ENCODE measurements at regions not wholly inside any gene's neighbourhood (a gene's known extent, or its start where the extent isn't known, plus 50 kb on each side); places are given as distances from the start of the nearest gene placed in this dataset.

DNA sequence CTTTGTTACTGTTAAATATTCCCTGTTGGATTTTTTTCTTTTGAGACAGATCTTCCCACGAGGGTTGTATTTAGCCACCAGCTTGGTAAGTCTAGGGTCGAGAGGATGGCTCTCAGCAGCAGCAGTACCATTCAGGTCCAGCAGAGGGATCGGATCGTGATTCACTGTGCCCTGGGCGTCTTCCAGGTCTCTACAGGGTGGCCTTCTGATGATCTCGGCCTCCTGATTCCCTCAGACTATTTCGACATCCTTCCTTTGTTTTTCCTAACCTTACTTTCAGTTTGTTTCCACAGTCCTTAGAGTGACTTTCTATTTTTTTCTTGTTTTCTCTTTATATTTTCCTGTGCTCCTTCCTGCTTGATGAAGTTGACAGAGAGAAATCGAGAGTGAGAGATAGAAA is 1436.9 kb downstream of the UQCRFS1 start:
- no peak for DNase-seq

DNA sequence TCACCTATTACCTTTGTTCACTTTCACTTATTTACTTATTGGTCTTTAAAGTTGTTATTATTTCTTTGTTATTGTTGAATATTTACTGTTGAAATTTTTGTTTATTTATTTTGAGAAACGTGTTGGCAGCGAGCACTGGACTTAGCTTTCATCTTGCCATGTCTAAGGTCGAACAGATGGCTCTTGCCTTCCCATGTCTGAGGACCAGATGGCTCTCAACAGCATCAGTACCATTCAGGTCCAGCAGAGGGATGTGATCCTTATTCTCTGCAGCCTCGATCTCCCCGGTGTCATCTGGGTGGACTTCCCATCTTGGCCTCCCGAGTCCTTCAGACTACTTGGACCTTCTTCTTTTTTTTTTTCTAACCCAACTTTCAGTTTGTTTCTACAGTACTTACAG is 1437.6 kb downstream of the UQCRFS1 start:
- DNase-seq, result no peak

DNA sequence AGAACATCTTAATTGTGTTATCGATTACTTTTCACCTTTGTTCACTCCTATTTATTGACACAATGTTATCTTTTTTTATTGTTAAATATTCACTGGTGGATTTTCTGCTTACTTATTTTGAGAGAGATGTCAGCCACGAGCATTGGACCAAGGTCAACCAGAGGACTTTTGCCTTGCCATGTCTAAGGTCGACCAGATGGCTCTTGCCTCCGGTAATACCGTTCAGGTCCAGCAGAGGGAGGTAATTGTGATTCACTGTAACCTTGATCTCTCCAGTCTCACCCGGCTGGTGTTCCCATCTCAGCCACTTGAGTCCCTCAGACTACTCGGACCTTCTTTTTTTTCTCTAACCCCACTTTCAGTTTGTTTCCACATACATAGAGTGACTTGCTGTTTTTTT is 1438.1 kb downstream of the UQCRFS1 start:
- DNase-seq, result no peak

DNA sequence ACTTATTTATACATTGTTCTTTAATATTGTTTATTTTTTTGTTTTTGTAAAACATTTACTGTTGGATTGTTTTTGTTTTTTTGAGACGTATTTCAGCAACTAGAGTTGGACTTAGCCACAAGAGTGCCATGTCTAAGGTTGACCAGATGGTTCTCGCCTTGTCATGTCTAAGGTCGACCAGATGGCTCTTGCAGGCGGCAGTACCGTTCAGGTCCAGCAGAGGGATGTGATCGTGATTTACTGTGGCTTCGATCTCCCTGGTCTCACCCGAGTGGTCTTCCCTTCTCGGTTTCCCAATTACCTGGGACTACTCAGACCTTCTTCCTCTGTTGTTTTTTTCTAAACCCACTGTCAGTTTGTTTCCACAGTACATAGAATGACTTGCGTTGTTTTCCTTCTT is 1438.6 kb downstream of the UQCRFS1 start:
- DNase-seq, result no peak

DNA sequence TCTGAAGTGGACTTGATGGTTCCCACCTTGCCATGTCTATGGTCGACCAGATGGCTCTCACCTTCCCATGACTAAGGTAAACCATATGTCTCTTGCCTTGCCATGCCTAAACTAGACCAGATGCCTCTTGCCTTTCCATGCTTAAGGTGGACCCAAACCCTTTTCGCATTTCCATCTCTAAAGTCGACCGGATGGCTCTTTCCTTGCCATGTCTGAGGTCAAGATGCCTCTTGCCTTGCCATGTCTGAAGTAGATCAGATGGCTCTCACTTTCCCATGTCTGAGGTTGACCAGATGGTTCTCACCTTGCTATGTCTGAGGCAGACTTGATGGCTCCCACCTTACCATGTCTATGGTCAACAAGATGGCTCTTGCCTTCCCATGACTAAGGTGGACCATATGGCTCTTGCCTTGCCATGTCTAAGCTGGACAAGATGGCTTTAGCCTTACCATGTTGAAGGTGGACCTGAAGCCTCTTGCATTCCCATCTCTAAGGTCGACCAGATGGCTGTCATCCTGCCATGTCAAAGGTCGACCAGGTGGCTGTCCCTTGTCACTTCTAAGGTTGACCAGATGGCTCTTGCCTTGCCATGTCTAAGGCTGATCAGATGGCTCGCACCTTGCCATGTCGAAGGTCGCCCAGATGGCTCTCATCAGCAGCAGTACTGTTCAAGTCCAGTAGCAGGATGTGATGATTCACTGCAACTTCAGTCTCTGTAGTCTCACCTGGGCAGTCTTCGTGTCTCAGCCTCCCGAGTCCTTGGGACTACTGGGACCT is 1439.4 kb downstream of the UQCRFS1 start:
- DNase-seq, result no peak

DNA sequence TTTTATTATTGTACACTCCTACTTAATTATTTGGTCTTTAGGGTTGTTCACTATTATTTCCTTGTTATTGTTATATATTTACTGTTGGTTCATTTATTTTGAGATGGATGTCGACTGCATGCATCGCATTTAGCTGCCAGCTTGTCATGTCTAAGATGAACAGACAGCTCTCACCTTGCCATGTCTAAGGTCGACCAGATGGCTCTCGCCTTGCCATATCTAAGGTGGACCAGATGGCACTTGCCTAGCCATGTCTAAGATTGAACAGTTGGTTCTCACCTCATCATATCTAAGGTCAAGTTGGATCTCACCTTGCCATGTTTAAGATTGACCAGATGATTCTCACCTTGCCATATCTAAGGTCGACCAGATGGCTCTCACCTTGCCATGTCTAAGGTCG is 1440.9 kb downstream of the UQCRFS1 start:
- no peak for DNase-seq

DNA sequence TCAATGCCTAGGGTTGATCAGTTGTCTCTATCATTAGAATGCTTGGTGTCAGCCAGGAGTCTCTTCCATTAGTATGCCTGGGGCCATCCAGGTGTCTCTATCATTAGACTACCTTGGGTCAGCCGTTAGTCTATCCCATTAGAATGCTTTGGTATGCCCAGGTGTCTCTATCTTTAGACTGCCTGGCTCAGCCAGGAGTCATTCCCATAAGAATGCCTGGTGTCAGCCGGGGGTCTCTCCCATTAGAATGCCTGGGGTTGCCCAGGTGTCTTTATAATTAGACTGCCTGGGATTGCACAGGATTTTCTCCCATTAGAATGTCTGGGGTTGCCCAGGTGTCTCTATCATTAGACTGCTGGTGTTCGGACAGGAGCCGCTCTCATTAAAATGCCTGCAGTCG is 1442.9 kb downstream of the UQCRFS1 start:
- no peak for DNase-seq

DNA sequence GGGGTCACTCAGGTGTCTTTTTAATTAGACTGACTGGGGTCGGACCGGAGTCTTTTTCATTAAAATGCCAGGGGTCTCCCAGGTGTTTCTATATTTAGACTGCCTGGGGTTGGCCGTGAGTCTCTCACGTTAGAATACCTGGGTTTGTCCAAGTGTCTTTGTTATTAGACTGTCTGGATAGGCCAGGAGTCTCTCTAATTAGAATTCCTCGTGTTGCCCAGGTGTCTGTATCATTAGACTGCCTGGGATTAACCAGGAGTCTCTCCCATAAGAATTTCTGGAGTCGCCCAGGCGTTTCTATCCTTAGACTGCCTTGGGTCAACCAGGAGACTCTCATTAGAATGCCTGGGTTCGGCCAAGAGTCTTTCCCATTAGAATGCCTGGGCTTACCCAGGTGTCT is 1445.7 kb downstream of the UQCRFS1 start:
- no peak for DNase-seq

DNA sequence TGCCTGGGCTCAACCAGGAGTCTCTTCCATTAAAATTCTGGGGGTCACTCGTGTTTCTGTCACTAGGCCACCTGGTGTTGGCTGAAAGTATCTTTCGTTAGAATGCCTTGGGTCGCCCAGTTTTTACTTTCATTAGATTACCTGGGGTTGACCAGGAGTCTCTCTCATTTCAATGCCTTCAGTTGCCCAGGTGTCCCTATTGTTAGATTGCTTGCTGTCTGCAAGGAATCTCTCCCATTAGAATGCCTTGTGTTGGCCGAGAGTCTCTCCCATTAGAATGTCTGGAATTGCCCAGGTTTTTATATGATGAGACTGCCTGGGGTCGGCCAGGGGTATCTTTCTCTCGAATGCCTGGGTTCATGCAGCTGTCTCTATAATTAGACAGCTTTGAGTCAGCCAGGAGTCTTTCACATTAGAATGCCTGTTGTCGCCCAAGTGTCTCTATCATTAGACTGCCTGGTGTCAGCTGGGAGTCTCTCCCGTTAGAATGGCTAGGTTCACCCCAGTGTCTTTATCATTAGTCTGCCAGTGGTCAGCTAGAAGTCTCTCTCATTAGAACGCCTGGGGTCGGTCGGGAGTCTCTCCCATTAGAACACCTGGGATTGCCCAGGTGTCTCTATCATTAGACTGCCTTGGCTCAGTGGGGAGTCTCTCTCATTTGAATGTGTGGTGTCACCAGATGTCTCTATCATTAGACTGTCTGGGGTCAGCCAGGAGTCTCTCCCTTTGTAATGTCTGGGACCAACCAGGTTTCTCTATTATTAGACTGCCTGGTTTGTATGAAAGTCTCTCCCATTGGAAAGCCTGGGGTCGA is 1446.8 kb downstream of the UQCRFS1 start:
- DNase-seq, result no peak

DNA sequence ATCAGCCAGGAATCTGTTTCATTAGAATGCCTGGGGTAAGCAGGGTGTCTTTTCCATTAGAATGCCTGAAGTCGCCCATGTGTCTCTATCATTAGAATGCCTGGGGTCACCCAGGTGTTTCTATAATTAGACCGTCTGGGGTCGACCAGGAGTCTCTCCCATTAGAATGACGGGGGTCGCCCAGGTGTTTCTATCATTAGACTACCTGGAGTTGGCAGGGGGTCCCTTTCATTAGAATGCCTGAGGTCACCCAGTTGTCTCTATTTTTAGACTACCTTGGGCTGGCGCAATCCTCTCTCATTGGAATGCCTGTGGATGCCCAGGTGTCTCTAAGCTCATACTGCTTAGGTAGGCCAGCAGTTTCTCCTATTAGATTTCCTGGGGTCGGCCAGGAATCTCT is 1447.6 kb downstream of the UQCRFS1 start:
- no peak for DNase-seq

DNA sequence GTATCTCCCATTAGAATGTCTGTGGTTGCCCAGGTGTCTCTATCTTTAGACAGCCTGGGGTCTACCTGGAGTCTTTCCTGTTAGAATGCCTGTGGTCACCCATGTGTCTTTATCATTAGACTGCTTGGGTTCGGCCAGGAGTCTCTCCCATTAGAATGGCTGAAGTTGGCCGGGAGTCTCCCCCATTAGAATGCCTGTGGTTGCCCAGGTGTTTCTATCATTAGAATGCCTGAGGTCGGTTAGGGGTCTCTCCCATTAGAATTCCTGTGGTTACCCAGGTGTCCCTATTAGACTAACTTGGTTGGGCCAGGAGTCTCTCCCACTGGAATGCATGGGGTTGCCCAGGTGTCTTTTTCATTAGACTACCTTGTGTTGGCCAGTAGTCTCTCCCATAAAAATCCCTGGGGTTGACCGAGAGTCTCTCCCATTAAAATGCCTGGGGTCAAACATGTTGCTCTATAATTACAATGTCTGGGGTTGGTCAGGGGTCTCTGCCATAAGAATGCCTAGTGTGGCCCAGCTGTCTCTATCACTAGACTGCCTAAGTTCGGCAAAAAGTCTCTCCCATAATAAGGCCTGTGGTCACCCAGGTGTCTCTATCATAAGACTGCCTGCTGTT is 1448.7 kb downstream of the UQCRFS1 start:
- DNase-seq, result no peak

DNA sequence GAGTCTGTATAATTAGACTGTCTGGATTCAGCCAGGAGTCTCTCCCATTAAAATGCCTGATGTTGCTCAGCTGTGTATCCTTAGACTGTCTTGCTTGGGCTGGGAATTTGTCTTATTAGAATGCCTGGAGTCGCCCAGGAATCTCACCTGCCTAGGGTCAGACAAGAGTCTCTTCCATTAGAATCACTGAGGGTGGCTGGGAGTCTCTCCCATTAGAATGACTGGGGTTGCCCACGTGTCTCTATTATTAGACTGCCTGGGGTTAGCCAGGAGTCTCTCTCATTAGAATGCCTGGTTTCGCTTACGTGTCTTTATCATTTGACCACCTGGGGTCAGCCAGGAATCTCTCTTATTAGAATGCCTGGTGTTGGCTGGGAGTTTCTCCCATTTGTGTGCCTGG is 1450.0 kb downstream of the UQCRFS1 start:
- no peak for DNase-seq

DNA sequence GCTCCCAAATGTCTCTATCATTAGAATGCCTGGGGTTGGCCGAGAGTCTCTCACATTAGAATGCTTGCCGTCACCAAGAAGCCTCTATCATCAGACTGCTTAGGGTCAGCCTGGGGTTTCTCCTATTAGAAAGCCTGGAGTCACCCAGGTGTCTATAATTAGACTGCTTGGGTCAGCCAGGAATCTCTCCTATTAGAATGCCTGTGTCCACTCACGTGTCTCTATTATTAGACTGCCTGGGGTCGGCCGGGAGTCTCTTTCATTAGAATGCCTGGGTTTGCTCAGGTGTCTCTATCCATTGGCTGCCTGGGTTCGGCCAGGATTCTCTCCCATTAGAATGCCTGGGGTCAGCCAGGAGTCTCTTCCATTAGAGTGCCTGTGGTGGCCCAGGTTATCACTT is 1453.1 kb downstream of the UQCRFS1 start:
- no peak for DNase-seq

DNA sequence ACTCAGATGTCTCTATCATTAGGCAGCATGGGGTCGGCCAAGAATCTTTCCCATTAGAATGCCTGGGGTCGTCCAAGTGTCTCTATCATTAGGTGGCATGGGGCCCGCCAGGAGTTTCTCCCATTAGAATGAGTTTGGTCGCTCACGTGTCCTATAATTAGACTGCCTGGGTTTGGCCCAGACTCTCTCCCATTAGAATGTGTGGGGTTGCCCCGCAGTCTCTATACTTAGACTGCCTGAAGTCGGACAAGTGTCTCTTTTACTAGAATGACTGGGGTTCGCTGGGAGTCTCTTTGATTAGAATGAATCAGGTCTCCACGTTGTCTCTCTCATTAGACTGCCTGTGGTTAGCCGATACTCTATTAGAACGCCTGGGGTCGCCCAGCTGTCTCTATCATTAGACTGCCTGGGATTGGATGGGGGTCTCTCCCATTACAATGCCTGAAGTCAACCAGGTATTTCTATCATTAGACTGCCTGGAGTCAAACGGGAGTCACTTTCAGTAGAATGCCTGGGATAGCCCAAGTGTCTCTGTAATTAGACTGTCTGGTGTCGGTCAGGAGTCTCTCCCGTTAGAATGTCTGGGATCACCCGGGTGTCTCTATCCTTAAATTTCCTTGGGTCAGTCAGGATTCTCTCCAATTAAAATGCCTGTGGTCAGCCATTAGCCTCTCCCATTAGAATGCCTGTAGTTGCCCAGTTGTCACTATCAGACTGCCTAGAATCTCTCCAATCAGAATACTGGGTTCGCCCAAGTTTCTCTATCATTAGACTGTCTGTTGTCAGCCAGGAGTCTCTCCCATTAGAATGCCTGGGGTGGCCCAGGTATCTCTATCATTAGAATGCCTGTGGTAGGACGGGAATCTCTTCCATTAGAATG is 1454.1 kb downstream of the UQCRFS1 start:
- DNase-seq, result no peak

DNA sequence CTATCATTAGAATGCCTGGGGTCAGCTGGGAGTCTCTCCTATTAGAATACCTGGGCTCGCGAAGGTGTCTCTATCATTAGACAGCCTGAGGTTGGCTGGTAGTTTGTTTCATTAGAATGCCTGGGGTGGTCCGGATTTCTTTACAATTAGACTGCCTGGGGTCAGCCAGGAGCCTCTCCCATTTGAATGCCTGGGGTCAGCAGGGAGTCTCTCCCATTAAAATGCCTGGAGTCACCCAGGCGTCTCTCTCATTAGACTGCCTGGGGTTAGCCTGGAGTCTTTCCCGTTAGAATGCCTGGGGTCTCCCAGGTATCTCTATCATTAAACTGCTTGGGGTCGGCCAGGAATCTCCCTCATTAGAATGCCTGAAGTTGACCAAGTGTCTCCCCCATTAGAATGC is 1458.3 kb downstream of the UQCRFS1 start:
- DNase-seq, result no peak

DNA sequence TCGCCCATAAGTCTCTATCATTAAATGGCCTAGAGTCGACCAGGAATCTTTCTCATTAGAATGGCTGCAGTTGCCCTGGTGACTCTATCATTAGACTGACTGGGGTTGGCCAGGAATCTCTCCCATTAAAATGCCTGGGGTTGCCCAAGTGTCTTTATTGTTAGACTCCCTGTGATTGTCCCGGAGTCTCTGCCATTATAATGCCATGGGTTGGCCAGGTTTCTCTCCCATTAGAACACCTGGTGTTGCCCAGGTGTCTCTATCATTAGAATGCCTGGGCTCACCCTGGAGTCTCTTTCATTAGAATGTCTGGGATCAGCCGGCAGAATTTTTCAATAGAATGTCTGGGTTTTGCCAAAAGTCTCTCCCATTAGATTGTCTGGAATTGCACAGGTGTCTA is 1459.3 kb downstream of the UQCRFS1 start:
- DNase-seq, result no peak

DNA sequence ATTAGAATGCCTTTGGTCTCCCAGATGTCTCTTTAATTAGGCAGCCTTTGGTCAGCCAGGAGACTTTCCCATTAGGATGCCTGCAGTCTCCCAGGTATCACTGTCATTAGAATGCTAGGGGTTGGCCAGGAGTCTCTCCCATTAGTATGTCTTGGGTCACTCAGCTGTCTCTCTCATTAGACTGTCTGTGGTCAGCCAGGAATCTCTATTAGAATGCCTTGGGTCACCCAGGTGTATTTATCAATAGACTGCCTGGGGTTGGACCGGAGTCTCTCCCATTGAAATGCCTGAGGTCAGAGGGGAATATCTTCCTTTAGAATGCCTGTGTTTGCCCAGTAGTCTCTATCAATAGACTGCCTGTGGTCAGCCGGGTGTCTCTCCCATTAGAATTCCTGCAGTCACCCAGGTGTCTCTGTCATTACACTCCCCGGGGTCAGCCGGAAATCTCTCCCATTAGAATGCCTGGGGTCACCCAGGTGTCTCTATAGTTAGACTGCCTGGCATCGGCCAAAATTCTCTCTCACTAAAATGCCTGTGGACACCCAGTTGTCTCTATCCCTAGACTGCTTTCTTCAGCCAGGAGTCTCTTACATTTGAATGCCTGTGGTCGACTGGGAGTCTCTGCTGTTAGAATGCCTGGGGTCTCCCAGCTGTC is 1460.3 kb downstream of the UQCRFS1 start:
- no peak for DNase-seq

DNA sequence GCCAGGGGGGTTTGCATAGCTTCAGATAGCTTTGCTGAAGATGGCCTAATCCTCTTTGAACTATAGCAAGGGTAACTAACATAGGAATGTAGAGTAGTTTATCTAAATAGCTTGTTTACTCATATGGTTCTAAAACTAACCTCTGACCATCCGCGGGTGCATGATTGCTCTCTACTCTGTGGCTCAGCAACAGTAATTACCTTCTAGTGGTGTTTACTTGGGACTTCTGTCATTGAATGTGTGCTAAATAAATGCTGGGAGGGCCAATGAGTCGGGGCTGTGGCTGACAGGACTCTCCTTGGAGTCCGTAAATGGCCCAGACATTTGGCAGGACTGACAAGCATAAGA is 1461.9 kb downstream of the UQCRFS1 start:
- DNase-seq, result no peak

DNA sequence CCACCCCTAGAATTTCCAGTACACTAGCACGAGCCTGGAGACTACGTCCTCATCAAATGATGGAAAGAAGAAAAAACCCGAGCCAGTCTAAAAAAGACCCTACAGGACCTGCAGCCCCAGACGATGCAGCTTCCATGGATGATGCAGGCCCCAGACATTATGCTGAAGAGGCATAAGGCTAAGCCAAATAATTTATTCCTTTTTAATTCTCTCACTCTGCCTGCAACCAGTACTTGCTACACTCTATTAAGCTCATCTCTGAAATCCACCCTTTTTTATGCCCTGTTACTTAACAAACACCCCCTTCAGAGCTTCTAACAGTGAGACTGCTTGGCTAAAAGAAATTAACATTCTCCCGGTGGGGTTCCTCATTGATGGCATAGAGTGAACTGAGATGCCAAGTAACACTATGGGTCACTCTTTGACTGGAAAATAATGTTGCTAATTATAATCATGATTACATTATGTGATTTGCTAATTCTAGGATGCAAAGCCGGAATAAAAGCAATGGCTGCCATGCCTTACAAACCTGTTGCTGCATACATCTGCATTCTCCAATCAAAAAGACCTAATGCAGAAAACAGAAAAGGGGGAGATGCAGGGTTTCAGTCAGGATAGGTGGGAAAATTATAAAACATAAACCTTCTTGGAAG is 1462.4 kb downstream of the UQCRFS1 start:
- DNase-seq, result no peak

DNA sequence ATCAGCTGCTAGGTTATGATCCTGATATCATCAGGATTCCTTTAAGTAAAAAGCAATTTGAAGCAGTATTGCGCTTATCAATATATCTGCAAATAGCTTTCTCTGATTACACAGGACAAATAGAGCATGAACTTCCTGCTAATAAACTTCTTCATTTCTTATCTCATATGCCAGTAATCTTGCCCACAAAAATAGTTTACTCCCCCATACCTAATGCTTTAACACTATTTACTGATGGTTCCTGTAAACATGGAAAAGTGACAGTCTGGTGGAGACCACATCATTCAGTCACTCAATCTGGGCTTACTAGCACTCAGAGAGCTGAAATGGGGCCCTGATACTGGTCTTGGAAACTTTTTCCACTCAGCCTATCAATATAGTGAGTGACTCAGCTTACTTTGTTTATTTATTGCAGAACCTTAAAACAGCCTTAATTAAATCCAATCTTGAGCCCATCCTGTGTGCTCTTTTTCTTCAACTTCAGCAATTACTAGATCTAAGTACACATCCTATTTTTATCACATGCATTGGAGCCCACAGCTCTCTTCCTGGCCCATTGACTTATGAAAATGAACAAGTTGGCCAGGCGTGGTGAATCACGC is 1464.3 kb downstream of the UQCRFS1 start:
- DNase-seq, result no peak

DNA sequence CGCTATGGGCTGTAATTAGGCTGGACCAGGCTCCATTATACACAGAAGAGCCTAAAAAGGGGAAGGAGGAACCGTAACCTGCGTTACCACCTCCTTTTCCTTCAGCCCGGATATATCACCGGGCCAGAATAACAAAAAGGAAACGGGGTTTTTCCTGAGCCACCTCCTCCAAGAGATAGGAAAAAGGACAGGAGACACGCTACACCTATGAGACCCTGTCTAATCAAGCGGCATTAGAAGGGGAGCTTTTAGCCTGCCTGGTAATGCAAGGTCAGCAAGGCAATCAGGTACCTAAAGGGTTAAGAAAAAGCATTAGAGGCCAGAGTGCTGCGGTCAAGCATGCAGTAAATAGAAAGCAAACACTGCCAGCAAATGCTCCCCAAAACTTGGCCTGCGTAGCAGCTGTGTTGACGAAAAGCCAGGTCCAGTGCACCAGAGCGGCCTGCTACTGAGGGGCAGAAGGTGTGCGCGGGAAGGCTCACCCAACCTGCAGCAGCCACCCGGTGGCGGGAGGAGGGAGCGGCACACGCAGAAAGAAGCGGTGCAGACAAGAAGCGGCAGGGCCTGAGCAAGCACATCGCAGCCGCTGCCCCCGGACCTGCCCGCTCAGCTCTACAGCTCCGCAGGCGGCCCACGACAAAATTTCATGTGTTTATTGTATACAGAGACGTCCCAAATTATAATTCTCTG is 1466.1 kb downstream of the UQCRFS1 start:
- no peak for DNase-seq
